GM12864 (cell line): ENCODE measurements at regions not wholly inside any gene's neighbourhood (a gene's known extent, or its start where the extent isn't known, plus 50 kb on each side); places are given as distances from the start of the nearest gene placed in this dataset.
"Not testable (repeated sequence)": the region's sequence is repeated elsewhere in the genome, so short reads cannot be mapped to it uniquely, and the experiment has no call there.

Experiments
- DNase-seq: peaks from one replicate; pipeline ENCODE4 v3.0.0-alpha.2; 2011; ENCODE audit warnings: low read depth
- H3K4me3 ChIP-seq: 2 replicates; pipeline ENCODE4 v1.5.1; 2011; ENCODE audit warnings: mild to moderate bottlenecking, low read depth, low read length, control low read depth
- CTCF ChIP-seq: IDR thresholded peaks from 2 replicates; pipeline ENCODE4 v1.5.1; 2011; ENCODE audit warnings: low read depth, mild to moderate bottlenecking, moderate library complexity, low read length, control low read depth, inconsistent platforms; ENCODE audit errors: missing control alignments

- no peak overlapping the region for H3K4me3 ChIP-seq
- DNase-seq = no peak
- TF ChIP-seq CTCF = no peak
These were observed 300.1 kb upstream of the NPSR1 start for GRCh38 chr7:34357946-34358345.

DNA sequence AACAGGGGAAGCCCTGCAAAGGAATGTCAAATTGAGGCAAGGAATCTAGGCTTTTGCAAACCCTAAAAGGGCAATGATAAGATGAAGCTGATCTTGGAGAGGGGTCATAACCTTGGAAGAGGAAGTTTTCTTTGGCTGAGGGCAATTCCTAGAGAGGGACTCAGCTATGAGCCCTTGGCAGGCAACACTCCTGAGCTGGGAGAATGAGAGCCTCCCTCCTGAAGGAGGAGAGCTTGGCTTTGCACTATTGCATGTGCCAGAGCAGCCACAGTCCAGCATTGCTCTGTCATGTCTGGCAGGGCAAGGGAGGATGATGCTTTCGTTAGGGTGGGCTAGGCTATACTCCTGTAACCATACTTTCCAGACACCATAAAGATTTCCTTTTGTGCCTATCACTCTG is 299.4 kb upstream of the NPSR1 start:
- not testable (repeated sequence) for DNase-seq, H3K4me3 ChIP-seq

DNA sequence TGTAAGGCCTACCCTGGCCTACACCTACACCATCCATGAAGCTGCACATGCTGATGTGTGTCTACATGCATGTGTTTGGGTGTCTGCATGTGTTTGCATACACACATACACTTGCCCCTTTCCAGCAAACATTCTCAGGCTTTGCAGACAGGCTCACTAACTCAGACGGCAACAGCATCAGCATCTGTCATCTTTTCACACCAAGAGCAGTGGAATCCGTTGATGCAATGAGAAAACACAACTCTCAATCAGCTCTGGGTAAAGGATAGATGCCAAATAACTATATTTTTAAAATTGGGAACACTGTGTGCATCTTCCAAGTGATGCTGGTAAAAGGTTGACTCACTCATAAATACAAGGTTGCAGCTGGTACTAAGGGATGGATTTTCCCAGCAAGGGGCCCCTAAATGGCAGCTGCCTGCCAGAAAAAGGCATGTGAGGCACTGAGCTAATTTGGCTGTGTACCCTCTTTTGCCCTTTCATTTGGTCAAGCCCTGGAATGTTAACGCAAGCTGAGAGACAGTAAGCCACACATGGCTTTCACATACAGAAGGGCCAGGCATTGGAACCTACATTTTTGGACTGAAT is 296.3 kb upstream of the NPSR1 start:
- no peak overlapping the region for H3K4me3 ChIP-seq
- no peak for TF ChIP-seq CTCF
- DNase-seq = no peak

DNA sequence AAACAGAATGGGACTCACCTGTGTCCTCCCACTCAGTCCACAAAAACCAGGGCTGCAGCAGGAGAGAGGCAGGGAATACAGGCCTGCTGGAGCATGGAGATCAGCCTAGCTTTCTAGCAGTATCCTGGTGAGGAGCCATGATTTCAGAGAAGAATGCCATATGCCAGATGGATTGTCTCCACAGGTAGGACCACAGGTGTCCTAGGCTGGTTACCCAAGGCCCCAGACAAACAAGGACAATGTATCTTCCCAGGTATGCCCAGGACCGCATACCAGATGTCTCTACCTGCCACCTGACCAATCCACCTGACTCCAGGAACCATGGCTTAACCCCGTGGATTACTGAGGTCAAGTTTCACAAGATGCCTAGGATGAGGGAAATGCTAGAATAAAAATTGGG is 295.4 kb upstream of the NPSR1 start:
- TF ChIP-seq CTCF = no peak
- DNase-seq = no peak
- H3K4me3 ChIP-seq = no peak overlapping the region

DNA sequence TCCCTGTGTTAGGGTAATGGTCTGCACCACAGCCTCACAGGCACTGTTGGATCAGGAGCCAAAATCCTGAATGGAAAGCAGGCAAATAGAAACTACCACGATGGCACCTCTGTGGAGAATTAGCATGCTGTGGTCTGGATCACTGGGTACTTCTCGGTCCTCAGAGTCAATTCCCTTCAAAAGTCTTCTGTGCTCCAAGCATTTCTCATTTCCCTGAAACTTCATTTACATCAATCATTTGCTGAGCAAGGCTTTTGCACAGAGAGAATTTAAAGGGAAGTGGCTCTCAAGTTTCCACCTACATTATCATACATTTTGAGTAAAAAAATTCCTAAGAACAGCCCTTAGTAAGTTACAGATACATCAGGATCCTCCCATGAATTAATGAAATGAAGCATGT is 293.9 kb upstream of the NPSR1 start:
- DNase-seq = no peak
- no peak overlapping the region for H3K4me3 ChIP-seq
- TF ChIP-seq CTCF = no peak

GRCh38 chr7:34365011-34365410 is 293.0 kb upstream of the NPSR1 start:
- no peak overlapping the region for H3K4me3 ChIP-seq
- no peak for TF ChIP-seq CTCF
- DNase-seq = no peak

GRCh38 chr7:34365611-34366010 is 292.4 kb upstream of the NPSR1 start:
- H3K4me3 ChIP-seq = no peak overlapping the region
- DNase-seq = no peak
- no peak for TF ChIP-seq CTCF
